ENCODE measurements at regions not wholly inside any gene's neighbourhood (a gene's known extent, or its start where the extent isn't known, plus 50 kb on each side); places are given as distances from the start of the nearest gene placed in this dataset.

DNA sequence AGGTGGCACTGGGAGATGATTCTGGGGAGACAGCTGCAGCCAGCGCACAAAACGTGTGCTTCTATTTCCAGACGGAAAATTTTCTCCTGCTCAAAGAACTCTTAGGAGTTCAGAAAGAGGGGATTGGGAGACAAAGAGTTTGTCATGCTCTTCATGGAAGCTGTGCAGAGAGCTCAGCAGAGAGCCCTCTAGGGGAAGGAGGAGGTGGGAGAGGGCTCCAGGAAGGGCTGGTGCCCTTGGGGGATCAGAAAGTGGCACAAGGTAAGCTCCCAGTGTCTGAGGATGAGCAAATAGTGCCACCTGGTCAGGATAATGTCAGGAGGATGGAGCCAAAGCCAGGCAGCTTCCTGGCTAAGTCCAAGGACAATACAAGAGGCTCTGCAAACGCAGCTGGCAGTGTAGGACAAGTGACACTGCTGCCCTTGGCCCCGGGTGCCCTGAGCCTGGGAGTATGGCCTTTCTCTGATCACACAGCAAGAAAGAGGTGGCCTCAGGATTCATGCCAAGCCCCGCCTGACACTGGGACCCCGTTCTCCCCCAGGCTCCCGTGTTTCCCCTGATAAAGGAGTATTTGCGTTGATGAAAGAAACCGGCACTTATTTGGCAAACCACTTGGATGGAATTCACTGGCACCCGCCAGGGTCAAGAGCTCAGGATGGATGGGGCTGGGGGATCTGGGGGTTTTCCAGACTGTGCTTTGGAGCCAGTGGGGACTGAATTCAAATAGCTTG is 254.0 kb downstream of the PTPRU start:
- DNase-seq (ENCODE audit: low spot score) = no peak
- Mint-ChIP-seq H3K4me3 (no peak overlapping the region), H3K27me3 (ENCODE audit: low read depth) (no peaks in the 10 kb centered on the region), H3K27ac (no peak overlapping the region), H3K4me1 (ENCODE audit: low read depth) (no peaks in the 10 kb centered on the region), H3K9me3 (no peaks in the 10 kb centered on the region), H3K36me3 (ENCODE audit: low read depth) (no peaks in the 10 kb centered on the region)

DNA sequence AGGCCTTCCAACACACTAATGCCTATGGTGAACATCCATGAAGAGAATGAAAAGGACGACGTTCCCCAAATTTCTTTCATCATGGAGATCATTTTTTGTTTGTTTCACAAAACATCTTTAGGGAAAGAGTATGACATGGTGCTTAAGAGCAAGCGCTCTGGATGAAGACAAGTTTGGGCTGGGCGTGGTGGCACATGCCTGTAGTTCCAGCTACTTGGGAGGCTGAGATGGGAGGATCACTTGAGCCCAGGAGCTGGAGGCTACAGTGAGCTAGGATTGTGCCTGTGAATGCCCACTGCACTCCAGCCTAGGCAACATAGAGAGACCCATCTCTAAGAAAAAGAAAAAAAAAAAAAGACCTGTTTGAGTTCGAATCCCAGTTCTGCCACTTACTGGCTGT is 253.1 kb downstream of the PTPRU start:
- Mint-ChIP-seq H3K4me3 (no peak overlapping the region), H3K9me3 (no peaks in the 10 kb centered on the region), H3K27ac (no peak overlapping the region), H3K36me3 (ENCODE audit: low read depth) (no peaks in the 10 kb centered on the region), H3K4me1 (ENCODE audit: low read depth) (no peaks in the 10 kb centered on the region), H3K27me3 (ENCODE audit: low read depth) (no peaks in the 10 kb centered on the region)
- DNase-seq (ENCODE audit: low spot score) = no peak

DNA sequence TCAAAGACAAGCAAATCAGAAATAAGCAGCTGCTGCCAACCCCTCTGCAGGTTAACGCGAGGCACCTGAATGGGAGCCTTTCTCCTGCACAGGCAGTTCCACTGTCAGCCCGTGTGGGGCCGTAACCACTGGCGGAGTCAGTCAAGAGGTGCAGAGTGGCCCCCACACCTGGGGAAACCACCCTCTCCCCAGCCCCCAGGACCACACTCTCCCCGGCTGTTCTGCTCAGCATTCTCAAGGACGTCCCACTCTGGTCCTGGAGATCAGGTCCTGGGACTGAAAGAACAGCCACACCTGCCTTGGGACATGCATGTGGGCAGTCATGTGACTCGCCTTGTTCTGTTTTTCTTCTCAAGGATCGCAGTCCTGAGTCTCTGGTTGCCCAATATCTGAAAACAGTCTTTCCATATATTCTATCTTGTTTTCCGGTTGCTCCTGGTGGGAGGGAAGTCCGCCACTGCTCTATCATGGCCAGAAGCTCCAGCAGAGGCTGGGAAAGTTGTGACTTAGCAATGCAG is 252.5 kb downstream of the PTPRU start:
- no peak for DNase-seq (ENCODE audit: low spot score)
- Mint-ChIP-seq H3K4me1 (ENCODE audit: low read depth) (no peaks in the 10 kb centered on the region), H3K4me3 (no peak overlapping the region)

DNA sequence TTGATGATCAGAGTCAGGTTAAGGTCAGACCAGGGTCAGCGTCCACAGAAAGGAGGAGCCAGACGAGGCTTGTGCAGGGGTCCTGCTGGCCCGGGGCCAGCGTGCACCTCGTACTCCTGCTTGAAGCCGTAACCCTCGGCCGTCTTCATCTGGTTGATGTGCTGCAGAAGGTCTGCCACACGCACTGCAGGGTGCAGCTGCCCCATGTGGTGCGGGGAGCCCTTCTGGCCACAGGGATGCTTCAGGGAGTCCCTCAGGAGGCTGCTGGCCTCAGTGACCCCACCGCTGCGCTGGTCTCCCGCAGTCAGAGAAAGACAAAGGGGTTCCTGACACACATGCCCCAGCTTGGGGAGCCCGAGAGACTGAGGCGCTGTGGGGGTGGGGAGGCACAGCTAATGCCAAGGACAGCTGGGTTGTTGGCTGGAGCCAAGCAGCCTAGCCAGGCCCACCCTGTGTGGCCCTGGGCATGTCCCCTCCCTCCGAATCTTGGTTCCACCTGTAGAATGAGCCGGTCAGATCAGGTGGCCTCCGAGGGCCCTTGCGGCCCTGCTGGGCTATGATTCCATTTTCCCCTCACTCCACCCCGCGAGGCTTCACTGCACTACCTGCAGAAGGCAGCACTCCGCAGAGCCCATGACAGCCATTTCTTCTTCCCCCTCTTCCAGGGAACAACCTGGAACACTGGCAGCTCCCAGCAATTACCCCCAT is 251.9 kb downstream of the PTPRU start:
- Mint-ChIP-seq H3K4me3 (no peak overlapping the region), H3K9me3 (no peaks in the 10 kb centered on the region), H3K27me3 (ENCODE audit: low read depth) (no peaks in the 10 kb centered on the region), H3K4me1 (ENCODE audit: low read depth) (no peaks in the 10 kb centered on the region), H3K27ac (no peak overlapping the region), H3K36me3 (ENCODE audit: low read depth) (no peaks in the 10 kb centered on the region)
- no peak for DNase-seq (ENCODE audit: low spot score)

More for the DNA sequence above, 252.5 kb downstream of the PTPRU start:
- H3K9me3 Mint-ChIP-seq = no peaks in the 10 kb centered on the region
- no peaks in the 10 kb centered on the region for H3K36me3 Mint-ChIP-seq (ENCODE audit: low read depth)
- no peaks in the 10 kb centered on the region for H3K27me3 Mint-ChIP-seq (ENCODE audit: low read depth)
- H3K27ac Mint-ChIP-seq = no peak overlapping the region

DNA sequence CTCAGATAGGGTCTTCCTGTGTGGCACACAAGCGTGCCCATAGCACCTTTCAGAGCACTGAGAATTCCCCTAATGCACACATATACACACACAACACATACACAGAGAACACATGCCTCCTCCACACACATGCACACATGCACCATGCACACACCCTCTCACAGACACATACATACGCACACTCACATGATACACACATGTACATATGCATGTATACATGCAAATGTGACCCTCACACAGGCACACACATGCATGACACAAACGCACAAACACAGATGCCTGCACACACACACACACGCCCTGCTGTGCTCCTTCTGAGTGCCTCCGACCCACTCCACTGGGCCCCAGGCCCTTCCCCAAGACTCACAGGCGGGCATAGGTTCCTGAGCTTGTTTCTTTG is 251.0 kb downstream of the PTPRU start:
- Mint-ChIP-seq H3K4me1 (ENCODE audit: low read depth) (no peaks in the 10 kb centered on the region), H3K4me3 (no peak overlapping the region), H3K27ac (no peak overlapping the region), H3K36me3 (ENCODE audit: low read depth) (no peaks in the 10 kb centered on the region), H3K27me3 (ENCODE audit: low read depth) (no peaks in the 10 kb centered on the region), H3K9me3 (no peaks in the 10 kb centered on the region)
- DNase-seq (ENCODE audit: low spot score) = no peak

DNA sequence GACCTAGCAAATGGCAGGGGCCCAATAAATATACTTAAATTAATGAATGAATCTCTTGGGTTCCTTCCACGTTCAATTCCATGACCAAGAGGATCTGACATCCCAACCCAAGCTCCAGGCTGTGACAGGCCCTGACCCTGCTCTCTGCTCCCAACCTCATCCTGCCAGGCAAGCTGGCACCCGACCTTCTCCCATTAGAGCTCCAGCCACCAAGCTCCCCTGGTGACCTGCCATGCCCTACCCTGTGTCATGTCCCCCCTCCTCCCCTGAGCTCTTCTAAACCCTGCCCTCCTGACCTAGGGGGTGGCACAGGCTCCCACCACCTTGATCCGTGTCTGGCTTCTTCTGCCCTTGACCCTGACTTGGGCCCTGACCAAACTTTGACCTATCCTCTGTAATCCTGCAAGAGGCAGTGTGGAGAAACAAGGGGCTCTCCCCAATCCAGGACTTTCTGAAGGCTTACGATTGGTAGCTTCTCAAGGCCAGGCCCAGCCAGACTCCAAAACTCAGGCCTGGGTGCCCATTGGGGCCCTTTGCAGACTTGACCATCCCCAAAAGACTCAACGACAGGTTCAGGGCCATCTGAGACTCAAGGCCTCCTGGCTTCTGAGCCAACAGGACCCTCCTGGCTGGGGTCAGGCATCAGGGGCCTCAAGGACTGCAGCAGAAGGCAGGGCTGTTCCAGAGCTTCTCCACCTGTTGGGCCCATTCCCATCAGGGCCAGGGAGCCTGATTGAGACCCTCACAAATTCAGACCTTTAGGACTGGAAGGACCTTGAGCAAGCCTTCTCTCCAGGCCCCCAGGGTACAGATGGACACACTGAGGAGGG is 249.0 kb downstream of the PTPRU start:
- Mint-ChIP-seq H3K9me3 (no peaks in the 10 kb centered on the region), H3K4me3 (no peak overlapping the region), H3K27me3 (ENCODE audit: low read depth) (no peaks in the 10 kb centered on the region), H3K27ac (no peak overlapping the region), H3K36me3 (ENCODE audit: low read depth) (no peaks in the 10 kb centered on the region), H3K4me1 (ENCODE audit: low read depth) (no peaks in the 10 kb centered on the region)
- no peak for DNase-seq (ENCODE audit: low spot score)

DNA sequence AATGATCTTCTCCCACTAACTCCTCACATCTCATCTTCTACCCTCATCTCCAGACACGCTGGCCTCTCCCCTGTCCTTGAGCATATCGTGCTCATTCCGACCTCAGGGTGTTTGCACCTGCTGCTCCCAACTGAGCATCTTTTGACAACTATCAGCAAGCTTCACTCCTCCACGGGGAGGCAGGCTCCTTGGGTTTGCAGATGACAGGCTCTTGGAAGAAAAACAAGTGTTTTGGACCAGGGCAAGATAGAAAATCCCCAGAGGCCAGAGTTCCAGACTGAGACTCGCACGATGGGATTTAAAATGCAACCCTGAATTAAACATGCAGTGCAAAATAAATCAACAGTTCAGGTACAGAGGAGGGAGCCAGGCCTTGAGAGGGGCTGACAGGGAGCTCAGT is 246.7 kb downstream of the PTPRU start:
- Mint-ChIP-seq H3K27me3 (ENCODE audit: low read depth) (peaks cover 11% of the 10 kb centered on the region), H3K27ac (no peak overlapping the region), H3K4me1 (ENCODE audit: low read depth) (no peaks in the 10 kb centered on the region), H3K36me3 (ENCODE audit: low read depth) (no peaks in the 10 kb centered on the region), H3K4me3 (no peak overlapping the region), H3K9me3 (no peaks in the 10 kb centered on the region)
- no peak for DNase-seq (ENCODE audit: low spot score)

DNA sequence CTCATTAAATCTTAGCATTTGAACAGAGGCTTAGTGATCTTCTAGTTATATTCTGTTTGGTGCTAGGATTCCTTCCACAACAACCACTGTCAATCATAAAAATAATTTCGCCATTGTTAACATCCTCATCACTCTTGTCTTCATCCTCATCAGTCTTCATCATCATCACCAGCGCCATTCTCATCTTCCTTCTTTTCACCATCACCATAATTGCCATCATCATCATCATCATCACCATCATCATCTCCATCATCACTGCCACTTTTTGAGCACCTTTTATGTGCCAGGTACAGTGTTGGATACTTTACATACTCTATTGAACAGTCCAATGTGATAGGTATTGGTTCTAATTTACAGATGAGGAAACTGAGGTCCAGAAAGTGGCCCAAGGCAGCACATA is 245.7 kb downstream of the PTPRU start:
- H3K27me3 Mint-ChIP-seq (ENCODE audit: low read depth) = peaks cover 19% of the 10 kb centered on the region
- H3K36me3 Mint-ChIP-seq (ENCODE audit: low read depth) = no peaks in the 10 kb centered on the region
- no peaks in the 10 kb centered on the region for H3K9me3 Mint-ChIP-seq
- no peak overlapping the region for H3K4me3 Mint-ChIP-seq
- H3K27ac Mint-ChIP-seq = no peak overlapping the region
- no peak for DNase-seq (ENCODE audit: low spot score)
- no peaks in the 10 kb centered on the region for H3K4me1 Mint-ChIP-seq (ENCODE audit: low read depth)

DNA sequence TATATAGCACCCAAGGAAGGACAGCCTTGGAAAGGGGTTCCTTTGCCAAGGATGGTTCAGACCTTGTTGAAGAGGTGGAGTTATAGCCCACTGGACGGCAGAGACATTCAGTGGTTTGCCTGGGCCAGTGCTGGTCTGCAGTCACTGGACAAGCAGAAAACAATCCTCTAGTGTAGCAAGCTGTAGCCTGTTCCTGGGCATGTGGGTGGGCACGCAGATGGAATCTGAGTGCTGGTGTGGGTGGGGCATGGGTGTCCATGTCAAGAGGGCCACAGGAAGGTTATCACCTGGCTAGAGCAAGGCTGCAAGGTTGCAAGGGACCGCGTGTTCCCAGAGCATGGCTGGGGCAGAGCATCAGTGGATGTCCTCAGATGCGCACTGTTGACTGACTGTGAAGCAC is 244.7 kb downstream of the PTPRU start:
- H3K36me3 Mint-ChIP-seq (ENCODE audit: low read depth) = no peaks in the 10 kb centered on the region

DNA sequence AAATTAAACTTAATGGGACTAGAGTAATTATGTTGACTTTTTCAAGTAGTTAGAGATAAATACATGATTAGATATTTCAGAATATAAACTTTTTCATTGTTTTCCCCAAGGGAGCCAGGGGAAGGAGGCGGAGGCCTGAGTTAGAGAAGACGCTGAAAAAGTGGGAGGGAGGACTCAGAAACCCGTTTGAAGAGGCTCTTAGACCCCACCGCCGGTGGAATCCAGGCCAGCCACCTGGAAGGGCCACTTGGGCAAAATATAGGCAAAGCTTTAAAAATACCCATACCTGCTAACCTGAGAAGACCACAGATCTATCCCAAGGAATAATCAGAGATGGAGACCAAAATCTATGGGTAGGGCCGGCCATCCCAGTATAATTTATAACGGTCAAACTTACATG is 242.6 kb downstream of the PTPRU start:
- Mint-ChIP-seq H3K9me3 (no peaks in the 10 kb centered on the region), H3K4me3 (no peak overlapping the region), H3K36me3 (ENCODE audit: low read depth) (no peaks in the 10 kb centered on the region), H3K27me3 (ENCODE audit: low read depth) (peaks cover 31% of the 10 kb centered on the region), H3K27ac (no peak overlapping the region), H3K4me1 (ENCODE audit: low read depth) (no peaks in the 10 kb centered on the region)
- no peak for DNase-seq (ENCODE audit: low spot score)

More for the DNA sequence above, 244.7 kb downstream of the PTPRU start:
- Mint-ChIP-seq H3K9me3 (no peaks in the 10 kb centered on the region), H3K4me1 (ENCODE audit: low read depth) (no peaks in the 10 kb centered on the region), H3K27me3 (ENCODE audit: low read depth) (peaks cover 27% of the 10 kb centered on the region), H3K4me3 (no peak overlapping the region), H3K27ac (no peak overlapping the region)
- DNase-seq (ENCODE audit: low spot score) = no peak

DNA sequence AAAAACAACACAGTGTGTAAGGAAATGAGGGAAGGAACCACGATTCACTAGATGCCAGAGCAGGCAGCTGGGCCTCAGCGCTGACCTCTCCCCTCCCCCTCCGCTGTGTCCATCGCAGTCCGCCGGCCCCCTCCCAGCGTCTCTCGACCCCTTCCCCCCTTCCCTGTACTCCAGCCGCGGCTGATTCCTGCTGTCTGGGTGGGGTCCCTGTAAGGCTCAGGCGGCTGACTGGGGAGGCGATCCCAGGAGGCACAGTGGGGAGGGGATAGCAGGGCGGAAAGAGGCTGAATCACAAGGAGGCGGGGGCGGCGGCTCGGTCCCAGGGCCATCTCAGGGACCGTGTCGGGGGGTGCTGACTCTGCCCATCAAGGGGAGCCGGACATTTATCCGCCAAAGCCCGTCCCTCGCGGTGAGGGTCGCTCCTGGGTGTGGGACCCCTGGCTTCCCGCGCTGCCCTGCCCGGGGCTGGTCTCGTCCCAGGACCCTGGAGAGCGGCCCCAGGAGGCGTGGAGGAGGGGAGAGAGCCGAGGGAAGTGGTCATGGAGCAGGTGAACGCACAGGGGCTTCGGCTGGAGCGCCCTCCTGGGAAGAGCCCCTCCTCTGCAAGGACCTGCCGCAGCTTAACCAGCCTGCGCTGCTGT is 241.9 kb downstream of the PTPRU start:
- Mint-ChIP-seq H3K27me3 (ENCODE audit: low read depth) (peaks cover 34% of the 10 kb centered on the region), H3K4me3 (no peak overlapping the region), H3K27ac (no peak overlapping the region), H3K9me3 (no peaks in the 10 kb centered on the region), H3K36me3 (ENCODE audit: low read depth) (no peaks in the 10 kb centered on the region), H3K4me1 (ENCODE audit: low read depth) (no peaks in the 10 kb centered on the region)
- no peak for DNase-seq (ENCODE audit: low spot score)

DNA sequence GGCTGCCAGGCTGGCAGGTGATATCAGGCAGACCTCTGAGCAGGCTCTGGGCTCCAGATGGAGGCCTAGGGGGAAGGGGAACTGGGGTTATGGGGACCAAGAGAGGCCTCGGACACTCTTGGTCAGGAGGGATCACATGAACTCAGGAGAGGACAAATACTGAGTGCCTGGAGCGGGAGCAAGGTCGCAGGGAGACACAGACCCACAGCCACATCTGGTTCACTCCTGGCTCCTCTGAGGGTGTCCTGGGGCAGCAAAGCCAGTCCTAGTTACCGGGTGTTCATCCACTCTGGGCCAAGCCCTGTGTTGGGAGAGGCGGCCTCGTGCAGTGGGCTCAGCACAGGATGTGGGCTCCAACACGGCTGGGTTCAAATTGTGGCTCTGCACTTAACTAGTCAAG is 239.0 kb downstream of the PTPRU start:
- Mint-ChIP-seq H3K4me3 (no peak overlapping the region), H3K36me3 (ENCODE audit: low read depth) (no peaks in the 10 kb centered on the region), H3K9me3 (no peaks in the 10 kb centered on the region), H3K27ac (no peak overlapping the region), H3K4me1 (ENCODE audit: low read depth) (no peaks in the 10 kb centered on the region), H3K27me3 (ENCODE audit: low read depth) (peaks cover 34% of the 10 kb centered on the region)
- no peak for DNase-seq (ENCODE audit: low spot score)

DNA sequence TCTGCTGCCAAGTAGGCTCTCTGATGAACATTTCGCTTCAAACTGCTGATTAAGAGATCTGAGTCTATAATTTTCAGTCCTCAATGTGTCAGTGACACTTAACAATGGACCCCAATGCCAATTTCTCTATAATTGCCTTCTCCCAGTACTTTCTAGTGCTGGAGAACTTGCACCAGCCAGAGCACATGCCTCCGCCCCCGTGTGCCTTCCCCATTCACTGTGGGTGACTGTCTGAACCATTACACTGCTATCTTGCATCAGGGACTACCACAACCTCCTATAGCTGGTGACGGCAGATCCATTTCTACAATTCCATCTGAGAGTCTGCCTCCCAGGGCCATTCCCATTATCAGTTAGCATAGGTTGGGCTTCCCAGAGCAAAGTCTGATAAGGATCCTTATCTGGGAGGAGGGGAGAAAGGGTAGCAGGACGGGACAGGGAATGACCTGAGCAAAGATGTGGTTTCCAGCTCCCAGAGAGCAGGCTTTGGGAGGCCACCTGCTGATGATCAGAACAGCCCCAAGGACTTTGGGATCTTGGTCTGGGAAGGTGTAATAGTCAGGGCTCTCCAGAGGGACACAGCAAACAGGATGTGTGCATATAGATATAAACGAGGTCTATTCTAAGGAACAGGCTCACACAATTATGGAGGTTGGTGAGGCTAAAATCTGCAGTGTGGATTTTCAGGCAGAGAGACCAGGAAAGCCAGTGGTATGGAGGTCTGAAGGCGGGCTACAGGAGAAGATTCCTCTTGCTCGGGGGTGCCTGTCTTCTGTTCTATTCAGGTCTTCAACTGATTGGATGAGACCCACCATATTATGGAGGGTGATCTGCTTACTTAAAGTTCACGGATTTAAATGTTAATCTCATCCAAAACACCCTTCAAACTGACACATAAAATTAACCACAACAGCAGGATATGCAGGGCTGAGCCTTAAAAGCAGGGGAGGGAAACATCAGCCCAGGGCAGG is 238.2 kb downstream of the PTPRU start:
- DNase-seq (ENCODE audit: low spot score) = no peak
- peaks cover 32% of the 10 kb centered on the region for H3K27me3 Mint-ChIP-seq (ENCODE audit: low read depth)
- H3K36me3 Mint-ChIP-seq (ENCODE audit: low read depth) = no peaks in the 10 kb centered on the region
- no peaks in the 10 kb centered on the region for H3K9me3 Mint-ChIP-seq
- no peak overlapping the region for H3K27ac Mint-ChIP-seq
- H3K4me3 Mint-ChIP-seq = no peak overlapping the region
- no peaks in the 10 kb centered on the region for H3K4me1 Mint-ChIP-seq (ENCODE audit: low read depth)
